SK-N-SH treated with all-trans-retinoic acid at 6 μM for 48 hours (cell line): ENCODE measurements at regions not wholly inside any gene's neighbourhood (a gene's known extent, or its start where the extent isn't known, plus 50 kb on each side); places are given as distances from the start of the nearest gene placed in this dataset.

Source experiments
- PATZ1 ChIP-seq: fragments of 250-450 bp; sonication (Bioruptor Pico); IDR thresholded peaks from 2 replicates; pipeline ENCODE4 v1.8.0; 2020; ENCODE audit warnings: mild to moderate bottlenecking, moderate library complexity, borderline replicate concordance
- TCF4 ChIP-seq: fragments of 250-450 bp; sonication (Bioruptor Pico); IDR thresholded peaks from 2 replicates; pipeline ENCODE4 v1.8.0; 2021; ENCODE audit warnings: mild to moderate bottlenecking, moderate library complexity, borderline replicate concordance

GRCh38 chr12:88630561-88630960, 50.3 kb upstream of the KITLG start (continued):
- TF ChIP-seq PATZ1 (CRISPR knock-in tag) (no peak), TCF4 (CRISPR knock-in tag) (no peak)
